ENCODE measurements at regions not wholly inside any gene's neighbourhood (a gene's known extent, or its start where the extent isn't known, plus 50 kb on each side); places are given as distances from the start of the nearest gene placed in this dataset.

GRCh38 chr4:125827696-125828052, 512.9 kb downstream of the FAT4 start:
- ATAC-seq: no peak
- no peaks in the 10 kb centered on the region for H3K4me1 Mint-ChIP-seq
- CTCF ChIA-PET: no interaction called here
- no peaks in the 10 kb centered on the region for H3K9me3 Mint-ChIP-seq
- H3K4me3 Mint-ChIP-seq: no peak overlapping the region
- POLR2A ChIA-PET: no interaction called here
- H3K27me3 Mint-ChIP-seq (ENCODE audit: low read depth): no peaks in the 10 kb centered on the region
- H3K27ac Mint-ChIP-seq: no peak overlapping the region
- no peak for TF ChIP-seq TEAD1 (CRISPR knock-in tag; IDR thresholded peaks at IDR 0.05)
- TF ChIP-seq CREB1 (CRISPR knock-in tag; IDR thresholded peaks at IDR 0.05): no peak
- TF ChIP-seq JAZF1 (CRISPR knock-in tag; IDR thresholded peaks at IDR 0.05): no peak
- no peak for TF ChIP-seq IRF2 (CRISPR knock-in tag; IDR thresholded peaks at IDR 0.05; ENCODE audit: borderline replicate concordance, low read depth)
- TF ChIP-seq USF2 (CRISPR knock-in tag; IDR thresholded peaks at IDR 0.05): no peak
- no peak for TF ChIP-seq HMGA2 (CRISPR knock-in tag; IDR thresholded peaks at IDR 0.05)
- no peaks in the 10 kb centered on the region for H3K36me3 Mint-ChIP-seq
- no peak for DNase-seq (ENCODE audit: low spot score)

DNA sequence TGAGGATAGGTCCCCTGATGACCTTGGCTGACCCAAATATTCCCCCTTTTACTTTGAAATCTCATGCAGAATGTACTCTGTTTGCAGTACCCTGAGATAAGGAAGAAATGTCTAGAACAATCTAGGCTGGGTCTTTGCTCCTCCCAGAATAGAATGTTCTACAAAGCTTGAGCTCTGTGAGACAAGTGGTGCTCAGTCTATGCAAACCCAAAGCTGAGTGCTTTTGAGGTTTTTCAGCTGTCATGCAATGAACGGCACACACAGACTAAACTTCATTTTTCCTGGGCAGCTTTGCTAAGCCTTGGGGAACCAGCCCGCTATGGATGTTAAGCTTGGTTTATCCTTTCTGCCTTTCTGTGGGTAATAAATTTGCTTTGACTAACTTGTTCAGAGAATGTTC, 513.6 kb downstream of the FAT4 start:
- ATAC-seq (no peak), DNase-seq (ENCODE audit: low spot score) (no peak)
- ChIA-PET CTCF (no interaction called here), POLR2A (no interaction called here)
- Mint-ChIP-seq H3K9me3 (no peaks in the 10 kb centered on the region), H3K27me3 (ENCODE audit: low read depth) (no peaks in the 10 kb centered on the region), H3K4me3 (no peak overlapping the region), H3K36me3 (no peaks in the 10 kb centered on the region), H3K4me1 (no peaks in the 10 kb centered on the region), H3K27ac (no peak overlapping the region)
- TF ChIP-seq MYBL2 (CRISPR knock-in tag; IDR thresholded peaks at IDR 0.05) (no peak), JAZF1 (CRISPR knock-in tag; IDR thresholded peaks at IDR 0.05) (no peak), RELA (CRISPR knock-in tag; IDR thresholded peaks at IDR 0.05; ENCODE audit: borderline replicate concordance) (no peak), NFATC4 (CRISPR knock-in tag; IDR thresholded peaks at IDR 0.05) (no peak), TEAD4 (CRISPR knock-in tag; IDR thresholded peaks at IDR 0.05) (no peak), E2F5 (CRISPR knock-in tag; IDR thresholded peaks at IDR 0.05) (no peak), ZNF512 (CRISPR knock-in tag; IDR thresholded peaks at IDR 0.05; ENCODE audit: borderline replicate concordance) (no peak), ESRRA (CRISPR knock-in tag; IDR thresholded peaks at IDR 0.05; ENCODE audit: borderline replicate concordance) (no peak), PRRX2 (CRISPR knock-in tag; IDR thresholded peaks at IDR 0.05) (no peak), ZMAT4 (CRISPR knock-in tag; IDR thresholded peaks at IDR 0.05) (no peak), KAT7 (CRISPR knock-in tag; IDR thresholded peaks at IDR 0.05; ENCODE audit: borderline replicate concordance) (no peak), ZNF121 (CRISPR knock-in tag; IDR thresholded peaks at IDR 0.05) (no peak), GRHL2 (CRISPR knock-in tag; IDR thresholded peaks at IDR 0.05; ENCODE audit: insufficient replicate concordance, severe bottlenecking) (no peak), STAT6 (CRISPR knock-in tag; conservative IDR thresholded peaks at IDR 0.05; ENCODE audit: low read depth) (no peak), ZNF532 (CRISPR knock-in tag; IDR thresholded peaks at IDR 0.05; ENCODE audit: borderline replicate concordance) (no peak)
- TF ChIP-seq, protein P1, sequence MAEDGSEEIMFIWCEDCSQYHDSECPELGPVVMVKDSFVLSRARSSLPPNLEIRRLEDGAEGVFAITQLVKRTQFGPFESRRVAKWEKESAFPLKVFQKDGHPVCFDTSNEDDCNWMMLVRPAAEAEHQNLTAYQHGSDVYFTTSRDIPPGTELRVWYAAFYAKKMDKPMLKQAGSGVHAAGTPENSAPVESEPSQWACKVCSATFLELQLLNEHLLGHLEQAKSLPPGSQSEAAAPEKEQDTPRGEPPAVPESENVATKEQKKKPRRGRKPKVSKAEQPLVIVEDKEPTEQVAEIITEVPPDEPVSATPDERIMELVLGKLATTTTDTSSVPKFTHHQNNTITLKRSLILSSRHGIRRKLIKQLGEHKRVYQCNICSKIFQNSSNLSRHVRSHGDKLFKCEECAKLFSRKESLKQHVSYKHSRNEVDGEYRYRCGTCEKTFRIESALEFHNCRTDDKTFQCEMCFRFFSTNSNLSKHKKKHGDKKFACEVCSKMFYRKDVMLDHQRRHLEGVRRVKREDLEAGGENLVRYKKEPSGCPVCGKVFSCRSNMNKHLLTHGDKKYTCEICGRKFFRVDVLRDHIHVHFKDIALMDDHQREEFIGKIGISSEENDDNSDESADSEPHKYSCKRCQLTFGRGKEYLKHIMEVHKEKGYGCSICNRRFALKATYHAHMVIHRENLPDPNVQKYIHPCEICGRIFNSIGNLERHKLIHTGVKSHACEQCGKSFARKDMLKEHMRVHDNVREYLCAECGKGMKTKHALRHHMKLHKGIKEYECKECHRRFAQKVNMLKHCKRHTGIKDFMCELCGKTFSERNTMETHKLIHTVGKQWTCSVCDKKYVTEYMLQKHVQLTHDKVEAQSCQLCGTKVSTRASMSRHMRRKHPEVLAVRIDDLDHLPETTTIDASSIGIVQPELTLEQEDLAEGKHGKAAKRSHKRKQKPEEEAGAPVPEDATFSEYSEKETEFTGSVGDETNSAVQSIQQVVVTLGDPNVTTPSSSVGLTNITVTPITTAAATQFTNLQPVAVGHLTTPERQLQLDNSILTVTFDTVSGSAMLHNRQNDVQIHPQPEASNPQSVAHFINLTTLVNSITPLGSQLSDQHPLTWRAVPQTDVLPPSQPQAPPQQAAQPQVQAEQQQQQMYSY (CRISPR knock-in tag; IDR thresholded peaks at IDR 0.05): no peak
